PC-3 (cell line): ENCODE measurements at regions not wholly inside any gene's neighbourhood (a gene's known extent, or its start where the extent isn't known, plus 50 kb on each side); places are given as distances from the start of the nearest gene placed in this dataset.

Source experiments
- ATAC-seq: fragments of 200-7000 bp; cut with Tn5 transposase; 2 replicates; pipeline ENCODE4 v1.9.1; 2020; ENCODE audit warnings: mild to moderate bottlenecking, moderate library complexity
- BruUV-seq: library from RNA; stranded (reverse); fragments of 400-500 nt; replicated peaks from 2 replicates; lab custom pipeline; 2021; lab: Mats Ljungman, UMichigan
- CTCF ChIA-PET: fragments of 300-600 bp; sonication (Branson Sonifier 250); formaldehyde crosslinking; loops from one replicate; lab custom pipeline; 2022; ENCODE audit warnings: antibody characterized with exemption; lab: Charles Lee
- POLR2A ChIA-PET: fragments of 300-600 bp; sonication (Branson Sonifier 250); formaldehyde crosslinking; loops from one replicate; lab custom pipeline; 2022; ENCODE audit warnings: antibody characterized with exemption; ENCODE audit not compliant: unreplicated experiment; lab: Charles Lee
- DNase-seq: peaks from one replicate; pipeline ENCODE4 v3.0.0-alpha.2; 2015
- H2AFZ ChIP-seq: fragments of 300-600 bp; sonication (generic); 2 replicates; pipeline ENCODE4 v1.6.0; 2016; ENCODE audit warnings: antibody characterized with exemption, low read length
- H3F3A ChIP-seq: fragments of 300-600 bp; sonication (generic); one replicate; pipeline ENCODE4 v1.6.0; 2017; ENCODE audit warnings: antibody characterized with exemption, low read length, control low read depth, mild to moderate bottlenecking; ENCODE audit not compliant: unreplicated experiment
- H3K27ac ChIP-seq: fragments of 300-600 bp; sonication (generic); 2 replicates; pipeline ENCODE4 v1.5.1; 2016; ENCODE audit warnings: mild to moderate bottlenecking, low read length
- H3K27me3 ChIP-seq: fragments of 300-600 bp; sonication (generic); 2 replicates; pipeline ENCODE4 v1.6.1; 2016; ENCODE audit warnings: low read length, mixed read lengths
- H3K36me3 ChIP-seq: fragments of 300-600 bp; sonication (generic); 2 replicates; pipeline ENCODE4 v1.6.1; 2016; ENCODE audit warnings: low read depth, mixed run types, low read length, mixed read lengths
- H3K4me1 ChIP-seq: fragments of 300-600 bp; sonication (generic); 2 replicates; pipeline ENCODE4 v1.5.1; 2016; ENCODE audit warnings: low read length; ENCODE audit not compliant: insufficient read depth
- H3K4me2 ChIP-seq: fragments of 300-600 bp; sonication (generic); 2 replicates; pipeline ENCODE4 v1.6.0; 2016; ENCODE audit warnings: low read length
- H3K4me3 ChIP-seq: fragments of 300-600 bp; sonication (generic); 2 replicates; pipeline ENCODE4 v1.5.1; 2016; ENCODE audit warnings: mild to moderate bottlenecking, low read length, mixed read lengths
- H3K79me2 ChIP-seq: fragments of 300-600 bp; sonication (generic); 2 replicates; pipeline ENCODE4 v1.6.1; 2017; ENCODE audit warnings: low read length, mixed read lengths
- H3K9ac ChIP-seq: fragments of 300-600 bp; sonication (generic); 2 replicates; pipeline ENCODE4 v1.6.0; 2016; ENCODE audit warnings: mild to moderate bottlenecking, low read length
- H3K9me2 ChIP-seq: fragments of 300-600 bp; sonication (generic); replicated peaks from 2 replicates; pipeline ENCODE4 v1.6.1; 2016; ENCODE audit warnings: mixed run types, low read length, mixed read lengths
- H3K9me3 ChIP-seq: fragments of 300-600 bp; sonication (generic); 2 replicates; pipeline ENCODE4 v1.6.1; 2016; ENCODE audit warnings: low read length, mixed read lengths
- H4K20me1 ChIP-seq: fragments of 300-600 bp; sonication (generic); 2 replicates; pipeline ENCODE4 v1.6.1; 2016; ENCODE audit warnings: low read length, mixed read lengths
- CTCF ChIP-seq: fragments of 300-600 bp; sonication (generic); conservative IDR thresholded peaks from 2 replicates; pipeline ENCODE4 v1.5.1; 2017; ENCODE audit warnings: antibody characterized with exemption, low read depth, mild to moderate bottlenecking, low read length
- EZH2 ChIP-seq: fragments of 300-600 bp; sonication (generic); IDR thresholded peaks from one replicate; pipeline ENCODE4 v1.6.1; 2017; ENCODE audit warnings: antibody characterized with exemption, mild to moderate bottlenecking, low read length; ENCODE audit not compliant: unreplicated experiment
- EZH2phosphoT487 ChIP-seq: fragments of 300-600 bp; sonication (generic); IDR thresholded peaks from 2 replicates; pipeline ENCODE4 v1.6.1; 2018; ENCODE audit warnings: mild to moderate bottlenecking, antibody characterized with exemption, low read length, borderline replicate concordance
- intact Hi-C: fragments of 100-400 bp; cut with micrococcal nuclease; formaldehyde crosslinking; loops from 2 replicates; pipeline ENCODE4 v1.9.0; 2023

GRCh38 chr2:65765376-65765775 is 333.0 kb upstream of the SPRED2 start:
- CTCF ChIA-PET = no interaction called here
- POLR2A ChIA-PET = no interaction called here
- Histone ChIP-seq H3F3A (no peaks in the 10 kb centered on the region), H3K4me3 (no peak overlapping the region), H4K20me1 (no peaks in the 10 kb centered on the region), H3K27ac (no peak overlapping the region), H3K9me2 (no peaks in the 10 kb centered on the region), H3K27me3 (peaks cover 48% of the 10 kb centered on the region), H3K9me3 (no peaks in the 10 kb centered on the region), H3K36me3 (no peaks in the 10 kb centered on the region), H3K9ac (no peak overlapping the region), H2AFZ (no peak overlapping the region), H3K79me2 (no peaks in the 10 kb centered on the region), H3K4me2 (no peak overlapping the region), H3K4me1 (no peaks in the 10 kb centered on the region)
- BruUV-seq = no TSS peak
- DNase-seq (no peak), ATAC-seq (no peak)
- intact Hi-C loops = no loop called here
- TF ChIP-seq EZH2 = no peak
- no peak for TF ChIP-seq CTCF
- TF ChIP-seq EZH2phosphoT487 = no peak

GRCh38 chr2:65762068-65762467 is 329.7 kb upstream of the SPRED2 start:
- Histone ChIP-seq H3K9ac (no peak overlapping the region), H3K27ac (no peak overlapping the region), H3K79me2 (no peaks in the 10 kb centered on the region), H3K4me2 (no peak overlapping the region), H3K27me3 (peaks cover 52% of the 10 kb centered on the region), H3K4me3 (no peak overlapping the region), H3K9me3 (no peaks in the 10 kb centered on the region), H3F3A (no peaks in the 10 kb centered on the region), H3K9me2 (no peaks in the 10 kb centered on the region), H3K4me1 (no peaks in the 10 kb centered on the region), H2AFZ (no peak overlapping the region), H4K20me1 (no peaks in the 10 kb centered on the region), H3K36me3 (no peaks in the 10 kb centered on the region)
- CTCF ChIA-PET = no interaction called here
- BruUV-seq = no TSS peak
- no peak for DNase-seq
- TF ChIP-seq CTCF (no peak), EZH2 (no peak), EZH2phosphoT487 (no peak)
- intact Hi-C loops = no loop called here
- POLR2A ChIA-PET = no interaction called here
- ATAC-seq = no peak

GRCh38 chr2:65754219-65754618 is 321.8 kb upstream of the SPRED2 start:
- Histone ChIP-seq H3K36me3 (no peaks in the 10 kb centered on the region), H3K4me3 (no peak overlapping the region), H3F3A (no peaks in the 10 kb centered on the region), H3K9ac (no peak overlapping the region), H3K4me2 (no peak overlapping the region), H2AFZ (no peak overlapping the region), H3K9me3 (no peaks in the 10 kb centered on the region), H3K79me2 (no peaks in the 10 kb centered on the region), H3K4me1 (peaks cover 3% of the 10 kb centered on the region; the same call in 1 of the 2 replicates), H4K20me1 (no peaks in the 10 kb centered on the region), H3K9me2 (no peaks in the 10 kb centered on the region), H3K27me3 (peaks cover 15% of the 10 kb centered on the region; the same call in 1 of the 2 replicates), H3K27ac (no peak overlapping the region)
- CTCF ChIA-PET = no interaction called here
- DNase-seq (peak; percentile 5), ATAC-seq (no peak)
- BruUV-seq = no TSS peak
- POLR2A ChIA-PET = no interaction called here
- TF ChIP-seq EZH2 (no peak), CTCF (no peak), EZH2phosphoT487 (no peak)
- intact Hi-C loops = no loop called here
